ENCODE measurements at regions not wholly inside any gene's neighbourhood (a gene's known extent, or its start where the extent isn't known, plus 50 kb on each side); places are given as distances from the start of the nearest gene placed in this dataset.

- DNase-seq = no peak
Observed at GRCh38 chr2:176388861-176389260, 119.6 kb downstream of the MTX2 start.

- DNase-seq = no peak
Observed at GRCh38 chr2:176390276-176391147, 121.3 kb downstream of the MTX2 start.

GRCh38 chr2:176391148-176391419 is 121.8 kb downstream of the MTX2 start:
- no peak for DNase-seq

- DNase-seq = no peak
Observed at GRCh38 chr2:176392249-176392648, 123.0 kb downstream of the MTX2 start.

- no peak for DNase-seq
Observed at GRCh38 chr2:176392744-176393414, 123.6 kb downstream of the MTX2 start.

- DNase-seq = no peak
Observed at GRCh38 chr2:176395273-176395854, 126.1 kb downstream of the MTX2 start.

DNA sequence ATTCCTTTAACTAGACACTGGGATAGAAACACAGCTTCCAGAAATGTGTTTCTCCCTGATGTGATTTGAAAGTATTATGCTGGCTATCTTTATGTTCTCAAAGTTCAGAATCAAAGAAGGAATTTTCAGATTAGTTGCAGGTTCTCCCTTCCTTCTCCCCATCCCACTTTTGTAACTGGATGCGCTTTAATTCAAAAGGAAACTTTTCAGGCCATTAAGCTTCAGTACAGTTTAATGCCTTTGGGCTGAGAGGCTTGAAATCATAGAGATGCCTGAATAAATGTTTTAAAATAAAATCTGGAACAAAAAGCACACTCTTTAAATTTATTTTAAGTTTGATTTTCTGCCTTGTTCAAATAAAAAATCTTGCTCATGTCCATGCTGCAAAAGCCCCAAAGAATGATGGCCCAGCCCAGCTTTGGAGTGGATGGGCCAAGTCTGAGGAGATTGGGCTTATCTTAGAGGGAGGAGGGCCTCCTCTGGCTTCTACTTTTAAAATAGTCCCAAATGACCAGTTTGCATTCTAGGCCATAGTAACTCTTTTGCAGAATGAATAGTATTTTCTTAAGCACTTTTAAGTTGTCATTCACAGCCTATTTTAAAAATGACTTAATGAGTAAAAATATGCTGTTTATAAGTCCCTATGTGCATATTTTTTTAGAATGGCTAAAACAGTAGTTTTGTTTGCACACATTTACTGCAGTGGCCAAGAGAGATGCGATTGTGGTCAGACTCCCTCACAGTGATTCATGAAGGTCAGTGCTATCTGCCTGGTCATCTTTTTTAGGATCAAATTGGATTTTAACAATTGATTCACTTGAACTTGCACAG is 129.2 kb downstream of the MTX2 start:
- no peak for DNase-seq

DNA sequence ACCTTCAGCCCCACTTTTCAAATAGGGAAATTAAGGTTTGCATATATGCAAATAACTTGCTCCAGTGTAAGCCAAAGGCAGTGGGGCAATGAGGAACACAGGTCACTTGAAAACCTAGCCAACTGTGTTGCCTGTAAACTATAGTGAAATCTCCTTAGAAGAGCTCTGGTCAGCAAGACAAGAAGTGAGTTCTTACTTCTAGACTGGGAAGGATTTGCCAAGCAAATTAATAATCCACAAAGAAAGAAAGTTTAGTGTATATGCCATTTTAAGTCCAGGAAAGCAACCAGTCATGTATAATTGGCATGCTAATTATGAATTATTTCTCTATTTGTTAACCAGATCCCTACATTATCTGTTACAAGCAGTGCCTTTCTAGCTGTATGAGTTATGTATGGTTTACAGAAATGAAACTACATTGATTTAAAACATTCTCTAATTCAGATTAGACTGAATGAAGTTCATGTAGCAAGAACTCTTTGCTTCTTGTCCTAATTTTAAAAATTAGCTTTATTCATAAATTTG is 129.9 kb downstream of the MTX2 start:
- no peak for DNase-seq

DNA sequence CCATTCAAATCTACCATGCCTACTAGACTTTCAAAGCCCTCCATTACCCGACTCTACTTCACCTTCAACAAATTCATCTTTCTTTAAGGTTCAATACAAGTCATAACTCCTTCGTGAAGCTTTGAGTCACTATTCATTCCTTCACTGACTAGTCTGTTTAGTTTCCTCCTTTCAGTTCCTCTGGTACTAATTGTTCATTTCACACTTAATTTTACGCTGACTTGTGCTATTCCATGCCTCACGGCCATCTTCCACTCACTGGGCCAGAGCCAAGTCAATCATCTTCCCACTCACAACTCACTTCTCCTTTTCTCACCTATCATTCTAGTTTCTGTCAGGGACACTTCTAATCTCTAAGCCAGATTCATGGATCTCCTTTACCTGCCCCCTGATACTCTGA is 136.2 kb downstream of the MTX2 start:
- no peak for DNase-seq

DNA sequence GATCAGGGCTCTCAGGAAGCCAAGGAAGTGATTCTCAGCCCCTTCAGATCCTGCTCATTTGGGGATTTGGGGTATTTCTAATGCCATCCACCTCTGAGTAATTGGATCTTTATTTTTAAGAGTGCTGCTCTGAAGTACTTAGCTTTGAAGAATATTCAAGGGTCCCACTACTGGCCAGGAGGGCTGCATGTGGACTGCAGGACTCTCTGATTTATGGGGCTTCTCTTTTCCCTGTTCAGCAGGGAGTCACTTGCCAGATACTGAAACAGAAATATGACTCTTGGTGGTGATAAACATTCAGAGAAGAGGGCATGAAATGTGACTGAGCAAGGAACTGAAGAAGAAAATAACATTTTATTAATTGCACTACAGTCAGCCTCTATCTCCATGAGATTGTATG is 138.5 kb downstream of the MTX2 start:
- DNase-seq = no peak

- DNase-seq = no peak
Observed at GRCh38 chr2:176409671-176410070, 140.4 kb downstream of the MTX2 start.

DNA sequence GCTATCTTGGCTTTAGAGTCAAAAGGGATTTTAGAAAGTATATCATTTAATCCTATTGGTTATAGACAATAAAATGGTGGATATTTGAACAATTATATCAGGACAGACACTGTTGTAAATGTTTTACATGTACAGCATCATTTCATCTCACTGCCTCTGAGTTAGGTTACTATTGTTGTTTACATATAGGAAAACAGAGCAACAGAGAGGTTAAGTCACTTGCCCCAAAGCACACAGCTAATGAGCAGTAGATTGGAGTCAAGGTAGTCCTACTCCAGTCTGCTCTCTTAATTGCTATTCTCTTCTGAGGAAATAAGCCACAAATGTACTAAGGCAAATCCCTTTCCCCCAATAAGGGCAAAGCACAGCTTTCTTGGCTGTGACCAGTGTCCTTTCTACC is 142.9 kb downstream of the MTX2 start:
- no peak for DNase-seq

GRCh38 chr2:176413786-176414185 is 144.5 kb downstream of the MTX2 start:
- no peak for DNase-seq

DNA sequence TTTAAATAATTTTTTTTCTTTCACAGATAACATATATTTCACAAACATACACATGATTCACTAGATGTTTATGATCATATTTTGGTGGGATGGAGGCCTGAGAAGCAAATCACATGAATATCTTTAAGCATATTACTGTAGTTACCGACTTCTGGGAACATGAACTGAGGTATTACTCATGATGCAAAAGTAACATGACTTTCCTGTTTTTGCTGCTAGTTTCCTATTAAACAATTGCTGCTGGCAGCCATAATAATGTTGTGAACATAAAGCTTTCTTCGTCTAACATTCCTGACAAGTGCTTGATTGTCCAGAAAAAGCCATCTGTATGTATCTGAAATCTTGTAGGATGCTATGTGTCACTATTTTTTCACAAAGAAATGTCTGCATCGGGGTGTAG is 145.4 kb downstream of the MTX2 start:
- no peak for DNase-seq

DNA sequence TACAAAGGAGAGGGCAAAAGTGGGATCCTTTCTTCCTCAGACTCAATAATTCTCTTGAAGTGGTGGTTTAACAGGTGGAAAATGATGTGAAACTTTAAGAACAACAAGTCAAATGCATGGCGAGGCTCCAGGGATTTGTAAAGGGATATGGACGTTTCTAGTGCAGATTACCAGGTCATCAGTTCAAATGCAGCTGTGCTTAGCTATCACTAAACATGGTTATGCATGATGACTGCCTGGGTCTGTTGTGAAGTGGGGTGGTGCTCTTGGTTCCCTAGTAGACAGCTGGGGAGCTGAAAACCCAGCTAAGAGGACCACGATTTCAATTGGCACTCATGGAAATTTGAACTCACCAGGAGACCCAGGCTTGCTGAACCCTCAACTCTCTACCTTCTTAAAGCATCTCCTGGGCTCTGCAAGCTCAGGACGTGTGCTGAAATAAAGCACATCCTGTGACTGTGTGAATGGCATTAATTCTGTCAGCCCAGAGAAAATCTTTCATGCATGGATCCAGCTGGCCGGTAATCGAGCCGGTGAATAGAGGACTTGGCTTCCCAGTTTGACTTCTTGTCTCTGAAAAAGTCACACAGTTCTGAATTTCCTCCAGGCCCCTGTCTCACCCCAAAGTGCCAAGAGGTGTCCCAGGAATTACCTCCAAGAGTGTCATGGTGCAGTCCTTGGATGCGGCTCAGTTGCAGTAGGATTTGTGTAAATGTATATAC is 146.1 kb downstream of the MTX2 start:
- no peak for DNase-seq

DNA sequence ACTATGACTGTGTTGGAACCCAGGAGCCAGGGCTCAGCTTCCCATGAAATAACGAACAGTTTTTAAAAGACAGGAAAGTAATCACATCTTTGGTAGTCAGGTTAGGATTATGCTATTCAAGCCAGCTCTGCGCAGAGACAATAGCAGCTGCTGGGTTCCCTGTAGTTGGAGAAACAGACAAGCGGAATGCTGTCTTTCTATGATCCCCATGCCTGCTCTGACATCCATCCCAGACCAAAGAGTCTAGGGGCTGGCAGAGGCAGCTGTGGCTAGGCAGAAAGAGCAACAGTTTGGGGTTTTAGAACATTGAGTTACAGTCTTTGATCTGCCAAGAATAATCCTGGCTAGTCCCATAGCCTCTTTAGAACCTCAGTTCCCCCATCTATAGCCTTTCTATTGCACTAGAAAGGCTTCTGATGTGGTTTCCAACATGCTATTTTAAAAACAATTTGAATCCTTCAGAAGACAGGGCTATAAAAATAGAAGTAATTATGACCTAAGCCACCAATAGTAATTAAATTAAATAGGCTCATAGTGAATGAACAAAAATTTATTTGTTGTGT is 146.8 kb downstream of the MTX2 start:
- no peak for DNase-seq

DNA sequence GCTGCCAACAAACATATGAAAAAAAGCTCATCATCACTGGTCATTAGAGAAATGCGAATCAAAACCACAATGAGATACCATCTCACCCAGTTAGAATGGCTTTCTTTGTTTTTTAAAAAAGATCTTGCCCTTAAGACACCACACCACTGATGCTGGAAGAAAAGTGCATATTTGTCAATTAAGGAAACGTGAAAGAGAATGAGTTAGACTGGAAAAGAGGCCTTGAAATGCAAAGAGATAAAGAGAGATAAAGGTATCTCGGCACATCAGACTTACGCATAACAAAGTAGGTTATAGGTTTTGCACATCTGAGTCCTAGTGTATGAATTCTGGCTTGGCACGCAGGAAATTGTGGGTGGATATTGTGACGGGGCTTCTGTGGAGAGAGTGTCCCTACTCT is 149.5 kb downstream of the MTX2 start:
- DNase-seq = no peak

GRCh38 chr2:176419591-176420071 is 150.4 kb downstream of the MTX2 start:
- DNase-seq = no peak

DNA sequence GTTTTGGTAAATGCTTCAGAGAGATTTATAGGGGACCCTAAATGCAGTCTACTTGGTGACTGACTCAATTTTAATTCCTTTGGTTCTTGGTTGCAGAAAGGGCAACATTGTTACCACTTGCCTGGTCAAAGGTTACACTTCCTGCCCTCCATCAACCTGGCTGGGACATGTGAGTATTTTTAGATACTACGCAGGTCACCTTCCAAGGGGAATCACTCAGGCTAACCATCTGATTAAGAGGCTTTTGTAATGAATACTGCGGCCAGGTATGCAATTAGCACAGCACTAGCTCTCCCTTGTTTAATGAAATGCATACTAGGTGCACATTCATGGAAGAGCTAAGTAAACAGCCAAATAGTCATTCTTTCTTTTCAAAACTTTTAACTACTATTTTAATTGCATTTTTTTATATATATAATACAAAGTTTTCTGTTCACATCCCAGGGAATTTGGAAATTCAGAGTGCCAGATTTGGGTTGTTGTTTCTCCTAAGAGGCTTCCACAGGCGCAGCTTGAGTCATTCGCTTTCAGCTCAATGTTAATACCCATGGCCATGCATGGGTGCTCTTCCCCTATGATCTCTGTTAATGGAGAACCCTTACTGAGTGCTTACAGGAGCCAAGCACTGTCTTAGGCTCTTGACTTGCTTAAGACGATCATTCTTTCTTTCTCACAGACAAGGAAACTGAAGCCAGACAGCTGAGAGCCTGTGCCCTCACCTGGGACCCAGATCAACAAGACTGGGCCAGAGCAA is 152.2 kb downstream of the MTX2 start:
- DNase-seq = no peak

DNA sequence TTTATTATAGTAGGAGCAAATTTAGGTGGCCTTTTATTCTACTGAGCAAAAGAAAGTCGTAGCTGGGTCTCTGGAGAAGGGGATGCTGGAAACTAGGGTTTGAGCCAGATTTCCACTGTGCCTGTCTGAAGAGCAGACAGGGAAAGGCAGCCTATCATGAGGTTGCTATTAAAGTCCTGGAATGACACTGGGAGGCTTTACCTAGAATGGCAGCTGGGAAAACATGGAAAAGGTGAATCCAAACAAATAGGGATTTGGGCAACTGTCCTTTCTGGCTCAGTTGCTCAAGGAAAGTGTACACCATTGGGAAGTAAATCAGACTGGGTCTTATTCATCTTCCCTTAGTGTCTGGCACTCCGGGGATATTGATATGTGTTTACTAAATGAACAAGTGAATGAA is 154.6 kb downstream of the MTX2 start:
- no peak for DNase-seq

DNA sequence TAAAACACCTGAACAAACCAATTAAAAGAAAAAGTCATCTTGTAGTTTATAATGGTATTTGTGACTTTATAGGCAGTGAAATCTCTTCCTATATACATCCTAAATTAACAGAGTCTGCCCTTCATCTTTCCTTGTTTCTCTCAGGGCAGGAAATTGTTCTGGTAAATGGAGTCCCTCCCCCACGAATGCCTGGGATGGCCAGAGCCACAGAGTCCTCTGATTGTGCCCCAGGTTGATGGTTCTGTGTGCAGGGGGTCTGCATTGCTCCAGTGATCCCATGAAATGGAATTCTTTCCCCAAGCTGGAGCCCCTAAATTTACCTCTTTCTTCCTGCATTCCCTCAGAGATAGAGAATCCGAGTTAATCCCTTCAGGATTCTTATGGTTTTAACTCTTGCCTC is 155.5 kb downstream of the MTX2 start:
- no peak for DNase-seq

Data from CD4-positive, alpha-beta T cell treated with Interferon alpha-2 for 1 hour (primary cell).